ENCODE measurements at regions not wholly inside any gene's neighbourhood (a gene's known extent, or its start where the extent isn't known, plus 50 kb on each side); places are given as distances from the start of the nearest gene placed in this dataset.
A peak's percentile ranks its signal among the peaks of the same experiment; 100 is the strongest.

DNA sequence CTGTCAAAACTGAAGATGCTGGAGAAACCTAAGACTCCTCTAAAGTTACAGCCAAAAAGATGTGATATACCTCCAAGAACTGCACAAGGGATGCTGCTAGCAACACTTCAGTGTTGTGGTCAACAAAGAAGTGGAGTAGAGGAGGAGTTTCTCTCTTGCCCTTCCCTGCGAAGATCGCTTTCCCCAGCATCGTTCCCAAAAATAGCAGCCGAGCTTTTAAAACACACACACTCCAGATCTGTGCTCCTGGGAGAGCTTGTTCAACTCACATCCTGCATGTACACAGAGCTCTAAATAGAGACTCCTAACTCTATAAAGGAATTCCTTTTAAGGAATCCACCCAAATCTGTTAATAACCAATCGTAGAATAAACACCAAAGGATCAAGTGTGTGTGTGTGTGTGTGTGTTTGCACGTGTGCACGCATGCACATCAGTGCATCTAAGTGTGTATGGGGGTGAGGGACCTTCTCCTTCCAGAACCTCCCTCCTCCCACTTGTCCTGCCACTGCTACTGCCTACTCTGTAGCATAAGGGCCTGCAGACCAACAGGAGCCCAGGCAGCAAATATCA, 58.5 kb downstream of the PSMG1 start:
- peak in 1 of 2 donors; percentile 21 for DNase-seq
- Histone ChIP-seq H3K27ac (ENCODE audit: low read depth in 1 of 3, low read length in 2 of 3) (peak overlapping the region in 2 of 3 donors; percentile 67 to 74), H3K4me3 (ENCODE audit: low read depth in 1 of 3, low read length in 3 of 3) (no peak overlapping the region), H3K36me3 (ENCODE audit: control insufficient read depth in 3 of 3, insufficient read depth in 2 of 3, low read depth in 1 of 3, low read length in 3 of 3) (no peaks in the 10 kb centered on the region), H3K9me3 (ENCODE audit: control insufficient read depth in 2 of 2, insufficient read depth in 1 of 2, low read depth in 1 of 2, low read length in 1 of 2) (peaks cover 0 to 11% of the 10 kb centered on the region in 2 donors), H3K4me1 (ENCODE audit: control insufficient read depth in 3 of 3, insufficient read depth in 2 of 3, low read depth in 1 of 3, low read length in 2 of 3) (no peaks in the 10 kb centered on the region), H3K27me3 (ENCODE audit: control insufficient read depth in 3 of 3, insufficient read depth in 3 of 3, low read length in 3 of 3) (no peaks in the 10 kb centered on the region)
- WGBS, 3 donors: 65 to 76% (median 72%) methylated on average over 7 of the region's 7 CpGs
- FAIRE-seq: no peak

DNA sequence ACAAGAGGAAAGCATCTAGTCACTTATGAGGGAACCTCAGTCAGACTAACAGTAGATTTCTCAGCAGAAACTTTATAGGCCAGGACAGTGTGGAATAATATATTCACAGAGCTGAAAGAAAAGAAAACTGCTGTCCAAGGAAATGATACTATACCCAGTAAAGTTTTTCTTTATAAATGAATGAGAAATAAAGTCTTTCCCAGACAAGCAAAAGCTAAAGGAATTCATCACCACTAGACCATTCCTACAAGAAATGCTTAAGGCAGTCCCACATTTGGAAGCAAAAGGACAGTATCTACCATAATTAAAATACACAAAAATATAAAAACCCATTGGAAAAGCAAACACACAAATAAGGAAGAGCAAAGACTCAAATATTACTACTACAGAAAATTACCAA, 59.9 kb downstream of the PSMG1 start:
- Histone ChIP-seq H3K27me3 (ENCODE audit: control insufficient read depth in 3 of 3, insufficient read depth in 3 of 3, low read length in 3 of 3) (no peaks in the 10 kb centered on the region), H3K9me3 (ENCODE audit: control insufficient read depth in 2 of 2, insufficient read depth in 1 of 2, low read depth in 1 of 2, low read length in 1 of 2) (peaks cover 0 to 13% of the 10 kb centered on the region in 2 donors), H3K36me3 (ENCODE audit: control insufficient read depth in 3 of 3, insufficient read depth in 2 of 3, low read depth in 1 of 3, low read length in 3 of 3) (no peaks in the 10 kb centered on the region), H3K4me1 (ENCODE audit: control insufficient read depth in 3 of 3, insufficient read depth in 2 of 3, low read depth in 1 of 3, low read length in 2 of 3) (no peaks in the 10 kb centered on the region), H3K27ac (ENCODE audit: low read depth in 1 of 3, low read length in 2 of 3) (no peak overlapping the region), H3K4me3 (ENCODE audit: low read depth in 1 of 3, low read length in 3 of 3) (no peak overlapping the region)
- no peak for DNase-seq
- FAIRE-seq: no peak

DNA sequence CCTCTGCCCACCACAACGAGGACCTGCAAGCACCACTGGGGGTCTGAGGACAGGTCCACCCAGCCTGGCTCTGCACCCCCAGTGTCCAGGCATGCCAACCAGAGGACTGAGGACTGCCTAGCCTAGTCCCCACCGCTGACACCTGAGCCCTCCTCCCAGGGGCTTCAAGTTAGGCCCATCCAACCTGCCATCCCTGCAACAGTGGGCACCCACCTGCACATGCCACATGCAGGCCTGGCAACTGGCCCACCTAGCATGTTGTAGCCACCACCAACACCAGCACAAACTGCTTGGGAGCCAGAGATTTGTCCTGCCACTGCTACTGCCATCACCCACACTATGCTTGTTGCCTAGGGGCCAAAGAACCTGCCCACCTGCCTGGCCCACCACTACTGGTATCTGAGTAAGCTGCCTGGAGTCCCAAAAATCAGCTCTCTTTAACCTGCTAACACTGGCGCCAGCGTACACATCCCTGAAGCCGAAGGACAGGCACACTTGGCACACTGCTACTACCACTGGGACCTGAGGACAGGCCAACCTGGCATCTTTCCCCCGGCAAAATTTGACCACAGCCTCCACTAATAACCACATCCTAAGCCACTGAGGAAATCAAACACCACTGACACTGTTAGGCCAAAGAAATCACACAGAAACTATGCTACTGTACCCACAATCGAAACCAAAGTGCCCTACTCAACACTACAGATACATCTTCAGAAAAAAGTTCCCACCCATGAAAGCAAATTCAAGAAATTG, 61.5 kb downstream of the PSMG1 start:
- Histone ChIP-seq H3K27ac (ENCODE audit: low read depth in 1 of 3, low read length in 2 of 3) (no peak overlapping the region), H3K36me3 (ENCODE audit: control insufficient read depth in 3 of 3, insufficient read depth in 2 of 3, low read depth in 1 of 3, low read length in 3 of 3) (no peaks in the 10 kb centered on the region), H3K4me3 (ENCODE audit: low read depth in 1 of 3, low read length in 3 of 3) (no peak overlapping the region), H3K9me3 (ENCODE audit: control insufficient read depth in 2 of 2, insufficient read depth in 1 of 2, low read depth in 1 of 2, low read length in 1 of 2) (peaks cover 0 to 13% of the 10 kb centered on the region in 2 donors), H3K27me3 (ENCODE audit: control insufficient read depth in 3 of 3, insufficient read depth in 3 of 3, low read length in 3 of 3) (no peaks in the 10 kb centered on the region), H3K4me1 (ENCODE audit: control insufficient read depth in 3 of 3, insufficient read depth in 2 of 3, low read depth in 1 of 3, low read length in 2 of 3) (no peaks in the 10 kb centered on the region)
- no peak for DNase-seq
- no peak for FAIRE-seq
- 82 to 86% (median 86%) methylated on average over 7 of the region's 7 CpGs for WGBS, 3 donors

DNA sequence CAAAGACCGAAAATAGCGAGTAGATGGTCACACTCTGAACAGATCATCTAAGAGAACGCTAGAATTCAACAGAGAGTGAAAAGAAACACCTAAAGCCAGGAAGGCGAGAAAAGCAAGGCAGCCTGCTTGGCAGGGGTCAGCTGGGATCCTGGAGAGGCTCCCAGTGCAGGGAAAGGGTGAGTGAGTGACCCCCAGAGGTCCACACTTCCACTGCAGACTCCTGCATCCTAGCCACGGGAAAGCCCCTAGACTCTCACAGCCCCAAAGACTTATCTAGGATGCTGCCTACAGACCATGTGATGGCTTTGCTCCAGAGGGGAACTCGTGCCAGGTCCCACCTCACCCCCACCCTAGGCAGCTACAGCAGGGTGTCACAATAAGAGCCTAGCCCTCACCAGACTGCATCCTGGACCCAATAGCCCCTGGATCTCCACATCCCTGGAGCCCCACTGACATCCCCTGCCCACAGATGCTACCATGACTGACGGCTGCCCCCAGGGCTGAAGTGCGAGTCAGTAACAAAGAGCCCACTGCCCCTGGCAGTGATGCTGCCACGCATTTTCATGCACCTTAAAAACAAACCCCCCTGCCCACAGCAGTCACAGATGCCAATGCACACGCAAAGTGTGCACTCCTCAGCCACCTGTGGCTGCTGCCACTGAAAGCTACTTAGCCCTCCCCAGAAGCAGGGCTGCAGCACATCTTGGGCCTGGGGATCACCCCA, 62.2 kb downstream of the PSMG1 start:
- Histone ChIP-seq H3K4me3 (ENCODE audit: low read depth in 1 of 3, low read length in 3 of 3) (no peak overlapping the region), H3K4me1 (ENCODE audit: control insufficient read depth in 3 of 3, insufficient read depth in 2 of 3, low read depth in 1 of 3, low read length in 2 of 3) (no peaks in the 10 kb centered on the region), H3K27me3 (ENCODE audit: control insufficient read depth in 3 of 3, insufficient read depth in 3 of 3, low read length in 3 of 3) (no peaks in the 10 kb centered on the region), H3K9me3 (ENCODE audit: control insufficient read depth in 2 of 2, insufficient read depth in 1 of 2, low read depth in 1 of 2, low read length in 1 of 2) (peaks cover 0 to 13% of the 10 kb centered on the region in 2 donors), H3K36me3 (ENCODE audit: control insufficient read depth in 3 of 3, insufficient read depth in 2 of 3, low read depth in 1 of 3, low read length in 3 of 3) (no peaks in the 10 kb centered on the region), H3K27ac (ENCODE audit: low read depth in 1 of 3, low read length in 2 of 3) (no peak overlapping the region)
- WGBS, 3 donors: 78 to 80% (median 79%) methylated on average over 10 of the region's 10 CpGs
- FAIRE-seq (no peak), DNase-seq (no peak)

DNA sequence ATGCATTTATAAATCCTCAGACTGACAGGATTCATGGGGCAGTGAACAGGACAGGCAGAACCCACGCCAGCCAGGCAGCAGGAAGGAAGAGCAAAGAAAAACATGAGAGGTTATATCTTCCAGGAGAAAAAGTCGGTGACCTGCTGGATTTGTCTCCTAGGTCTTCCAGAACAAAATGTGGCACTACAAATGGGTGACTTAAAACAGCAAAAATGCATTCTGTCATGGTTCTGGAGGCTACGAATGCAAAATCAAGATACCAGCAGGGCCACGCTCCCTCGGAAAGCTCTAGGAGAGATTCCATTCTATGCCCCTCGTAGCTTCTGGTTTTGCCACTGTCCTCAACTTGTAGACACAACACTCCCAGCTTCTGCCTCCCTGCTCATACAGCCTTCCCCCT, 63.4 kb downstream of the PSMG1 start:
- no peak overlapping the region for H3K4me3 ChIP-seq (ENCODE audit: low read depth in 1 of 3, low read length in 3 of 3)
- peaks cover 0 to 13% of the 10 kb centered on the region in 2 donors for H3K9me3 ChIP-seq (ENCODE audit: control insufficient read depth in 2 of 2, insufficient read depth in 1 of 2, low read depth in 1 of 2, low read length in 1 of 2)
- no peaks in the 10 kb centered on the region for H3K36me3 ChIP-seq (ENCODE audit: control insufficient read depth in 3 of 3, insufficient read depth in 2 of 3, low read depth in 1 of 3, low read length in 3 of 3)
- FAIRE-seq (no peak), DNase-seq (no peak)
- H3K4me1 ChIP-seq (ENCODE audit: control insufficient read depth in 3 of 3, insufficient read depth in 2 of 3, low read depth in 1 of 3, low read length in 2 of 3): no peaks in the 10 kb centered on the region
- WGBS, 3 donors: 84 to 92% (median 90%) methylated on average over 6 of the region's 6 CpGs
- H3K27ac ChIP-seq (ENCODE audit: low read depth in 1 of 3, low read length in 2 of 3): no peak overlapping the region
- H3K27me3 ChIP-seq (ENCODE audit: control insufficient read depth in 3 of 3, insufficient read depth in 3 of 3, low read length in 3 of 3): no peaks in the 10 kb centered on the region

DNA sequence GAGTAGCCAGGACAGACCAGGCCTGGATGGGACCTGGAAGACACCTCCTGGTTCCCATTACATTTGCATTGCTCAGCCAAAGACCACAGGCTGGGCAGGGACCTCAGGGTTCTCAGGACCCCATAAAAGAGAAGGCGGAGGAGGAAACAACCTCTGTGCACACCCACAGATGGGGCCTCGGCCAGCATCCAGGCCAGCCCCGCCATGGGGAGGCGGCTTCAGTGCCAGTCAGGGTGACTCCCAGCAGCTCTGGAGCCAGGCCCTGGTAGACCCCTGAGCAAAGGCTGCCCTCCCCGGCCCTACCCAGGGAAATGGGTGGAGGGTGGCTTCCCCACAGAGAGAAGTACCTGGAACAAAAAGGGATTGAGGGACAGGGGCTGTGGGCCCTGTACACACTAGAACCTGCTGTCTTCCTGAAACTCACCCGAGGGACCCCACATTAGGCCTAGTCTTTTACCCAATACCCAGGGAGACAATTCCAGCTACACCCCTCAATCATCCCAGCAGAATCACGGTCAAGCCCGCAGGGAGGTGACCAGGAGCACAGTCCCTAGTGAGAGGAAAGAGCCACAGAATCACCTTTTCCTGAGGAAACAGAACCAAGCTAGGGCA, 64.5 kb downstream of the PSMG1 start:
- Histone ChIP-seq H3K4me3 (ENCODE audit: low read depth in 1 of 3, low read length in 3 of 3) (no peak overlapping the region), H3K27me3 (ENCODE audit: control insufficient read depth in 3 of 3, insufficient read depth in 3 of 3, low read length in 3 of 3) (no peaks in the 10 kb centered on the region), H3K4me1 (ENCODE audit: control insufficient read depth in 3 of 3, insufficient read depth in 2 of 3, low read depth in 1 of 3, low read length in 2 of 3) (no peaks in the 10 kb centered on the region), H3K9me3 (ENCODE audit: control insufficient read depth in 2 of 2, insufficient read depth in 1 of 2, low read depth in 1 of 2, low read length in 1 of 2) (peaks cover 0 to 13% of the 10 kb centered on the region in 2 donors), H3K36me3 (ENCODE audit: control insufficient read depth in 3 of 3, insufficient read depth in 2 of 3, low read depth in 1 of 3, low read length in 3 of 3) (no peaks in the 10 kb centered on the region), H3K27ac (ENCODE audit: low read depth in 1 of 3, low read length in 2 of 3) (no peak overlapping the region)
- FAIRE-seq (no peak), DNase-seq (no peak)
- 86 to 88% (median 87%) methylated on average over 8 of the region's 8 CpGs for WGBS, 3 donors

DNA sequence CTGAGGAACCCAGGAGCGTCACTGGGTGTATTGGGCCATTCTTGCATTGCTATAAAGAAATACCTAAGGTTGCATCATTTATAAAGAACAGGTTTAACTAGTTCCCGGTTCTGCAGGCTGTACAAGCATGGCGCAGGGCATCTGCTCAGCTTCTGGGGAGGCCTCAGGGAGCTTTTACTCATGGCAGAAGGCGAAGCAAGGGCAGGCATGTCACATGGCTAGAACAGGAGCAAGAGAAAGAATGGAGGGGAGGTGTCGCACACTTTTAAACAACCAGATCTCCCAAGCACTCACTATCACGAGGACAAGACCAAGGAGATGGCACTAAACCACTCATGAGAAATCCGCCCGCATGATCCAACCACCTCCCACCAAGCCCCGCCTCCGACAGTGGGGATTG, 65.2 kb downstream of the PSMG1 start:
- Histone ChIP-seq H3K4me3 (ENCODE audit: low read depth in 1 of 3, low read length in 3 of 3) (no peak overlapping the region), H3K27ac (ENCODE audit: low read depth in 1 of 3, low read length in 2 of 3) (no peak overlapping the region), H3K36me3 (ENCODE audit: control insufficient read depth in 3 of 3, insufficient read depth in 2 of 3, low read depth in 1 of 3, low read length in 3 of 3) (no peaks in the 10 kb centered on the region), H3K27me3 (ENCODE audit: control insufficient read depth in 3 of 3, insufficient read depth in 3 of 3, low read length in 3 of 3) (no peaks in the 10 kb centered on the region), H3K9me3 (ENCODE audit: control insufficient read depth in 2 of 2, insufficient read depth in 1 of 2, low read depth in 1 of 2, low read length in 1 of 2) (peaks cover 0 to 13% of the 10 kb centered on the region in 2 donors), H3K4me1 (ENCODE audit: control insufficient read depth in 3 of 3, insufficient read depth in 2 of 3, low read depth in 1 of 3, low read length in 2 of 3) (no peaks in the 10 kb centered on the region)
- WGBS, 3 donors: 90 to 92% (median 91%) methylated on average over 10 of the region's 10 CpGs
- no peak for DNase-seq
- FAIRE-seq: no peak

DNA sequence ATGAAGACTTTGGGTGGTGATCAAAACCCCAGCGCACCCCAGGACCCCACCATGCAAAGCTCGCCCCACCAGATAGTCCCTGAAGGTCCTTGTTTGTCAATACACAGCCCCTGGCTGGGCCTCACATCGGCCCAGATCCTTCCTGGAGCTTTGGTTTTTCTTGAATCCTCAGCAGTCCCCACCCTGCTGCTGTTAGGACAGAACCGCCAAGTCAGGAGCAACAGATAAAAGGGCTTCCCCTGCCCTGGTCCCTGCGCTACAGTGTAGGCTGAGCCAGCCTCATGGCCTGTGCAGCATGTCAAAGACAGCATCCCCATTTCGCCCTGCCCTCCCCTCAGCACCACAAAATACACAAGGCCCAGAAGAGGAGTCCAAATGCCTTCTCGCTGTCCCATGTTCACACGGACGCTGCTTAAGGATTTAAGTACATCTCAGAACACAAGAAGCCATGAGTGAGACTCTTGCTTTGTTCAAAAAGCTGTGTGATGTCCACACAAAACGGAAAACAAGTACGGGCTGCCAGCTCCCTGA, 65.7 kb downstream of the PSMG1 start:
- Histone ChIP-seq H3K4me3 (ENCODE audit: low read depth in 1 of 3, low read length in 3 of 3) (no peak overlapping the region), H3K36me3 (ENCODE audit: control insufficient read depth in 3 of 3, insufficient read depth in 2 of 3, low read depth in 1 of 3, low read length in 3 of 3) (no peaks in the 10 kb centered on the region), H3K4me1 (ENCODE audit: control insufficient read depth in 3 of 3, insufficient read depth in 2 of 3, low read depth in 1 of 3, low read length in 2 of 3) (no peaks in the 10 kb centered on the region), H3K27ac (ENCODE audit: low read depth in 1 of 3, low read length in 2 of 3) (no peak overlapping the region), H3K9me3 (ENCODE audit: control insufficient read depth in 2 of 2, insufficient read depth in 1 of 2, low read depth in 1 of 2, low read length in 1 of 2) (peaks cover 0 to 10% of the 10 kb centered on the region in 2 donors), H3K27me3 (ENCODE audit: control insufficient read depth in 3 of 3, insufficient read depth in 3 of 3, low read length in 3 of 3) (no peaks in the 10 kb centered on the region)
- 88 to 94% (median 88%) methylated on average over 11 of the region's 11 CpGs for WGBS, 3 donors
- FAIRE-seq (no peak), DNase-seq (no peak)

Measured in small intestine (tissue), 7 donors.